Stromal cell of bone marrow (primary cell): ENCODE measurements at regions not wholly inside any gene's neighbourhood (a gene's known extent, or its start where the extent isn't known, plus 50 kb on each side); places are given as distances from the start of the nearest gene placed in this dataset.

ENCODE experiments used
- DNase-seq: peaks from one replicate; pipeline ENCODE4 v3.0.0-alpha.2; 2012; ENCODE audit warnings: low read depth

DNA sequence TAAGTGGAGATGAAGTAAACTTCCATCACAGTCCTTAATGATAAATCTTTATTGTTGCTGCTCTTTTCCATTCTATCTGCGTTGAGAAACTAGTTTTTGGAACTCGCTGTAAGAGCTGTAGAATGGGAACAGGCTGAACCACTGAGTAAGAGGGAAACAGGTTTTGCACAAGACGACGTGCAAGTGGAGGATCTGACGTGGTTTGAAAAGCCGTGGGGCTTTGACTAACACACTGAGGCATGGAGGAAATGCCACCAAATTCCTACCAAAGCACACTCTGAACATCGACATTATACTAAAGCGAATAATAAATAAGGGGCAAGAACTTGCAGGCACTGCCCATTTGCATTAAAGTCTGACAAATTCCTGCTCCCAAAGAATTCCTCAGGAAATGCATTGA is 160.6 kb downstream of the KLF6 start:
- peak; percentile 63 for DNase-seq

DNA sequence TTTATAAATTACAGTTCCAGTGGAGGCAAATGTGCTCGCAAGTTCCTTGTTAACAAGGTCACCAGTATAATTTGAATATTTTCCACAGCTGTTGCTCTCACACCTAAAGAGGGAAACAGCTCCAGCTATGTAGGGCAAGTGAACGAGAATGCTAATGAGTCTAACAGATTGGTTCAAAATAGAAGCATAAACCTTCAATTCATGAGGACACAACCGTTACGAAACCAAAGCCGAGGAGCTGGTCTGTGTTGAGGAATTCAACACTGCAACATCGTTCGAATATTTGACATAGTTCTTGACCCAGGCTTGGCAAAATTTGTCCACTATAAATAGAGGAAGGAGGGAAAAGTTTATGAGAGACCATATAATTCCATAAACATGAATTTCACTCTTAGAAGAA is 161.3 kb downstream of the KLF6 start:
- DNase-seq: peak; percentile 60

DNA sequence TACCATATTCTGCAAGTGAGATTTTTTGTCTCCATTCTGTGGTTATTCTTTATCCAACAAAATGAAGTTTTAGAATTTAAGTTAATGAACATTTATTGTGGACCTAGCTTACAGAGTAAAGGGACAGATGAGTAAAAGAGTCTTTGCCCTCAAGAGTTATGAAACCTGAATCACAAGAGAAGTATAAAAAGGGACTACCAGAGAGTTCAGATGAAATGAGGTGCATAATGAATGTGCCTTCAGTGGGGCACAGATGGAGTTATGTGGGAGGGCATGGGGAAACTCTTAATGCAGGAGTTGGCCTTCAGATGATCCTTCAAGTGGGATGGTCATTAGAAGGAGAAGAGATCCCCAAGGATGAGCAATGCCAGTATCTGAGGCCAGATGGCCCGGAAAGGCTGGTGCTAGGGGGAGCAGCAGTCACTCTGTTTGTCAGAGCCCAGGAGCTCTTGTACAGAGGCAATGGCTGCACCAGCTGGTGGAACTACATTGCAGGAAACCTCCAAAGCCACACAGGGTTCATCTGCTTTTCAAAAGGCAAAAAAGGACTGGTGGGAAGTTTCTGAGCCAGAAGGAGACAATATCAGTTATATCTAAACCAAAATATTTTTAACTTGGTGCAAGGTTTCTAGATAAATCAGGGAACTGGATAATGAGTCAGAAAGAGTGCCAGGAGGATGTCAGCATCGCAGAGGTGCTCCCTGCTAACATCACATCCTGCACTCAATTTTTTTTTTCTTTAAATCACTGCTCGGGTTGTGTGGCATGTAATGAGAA is 162.0 kb downstream of the KLF6 start:
- DNase-seq: no peak

DNA sequence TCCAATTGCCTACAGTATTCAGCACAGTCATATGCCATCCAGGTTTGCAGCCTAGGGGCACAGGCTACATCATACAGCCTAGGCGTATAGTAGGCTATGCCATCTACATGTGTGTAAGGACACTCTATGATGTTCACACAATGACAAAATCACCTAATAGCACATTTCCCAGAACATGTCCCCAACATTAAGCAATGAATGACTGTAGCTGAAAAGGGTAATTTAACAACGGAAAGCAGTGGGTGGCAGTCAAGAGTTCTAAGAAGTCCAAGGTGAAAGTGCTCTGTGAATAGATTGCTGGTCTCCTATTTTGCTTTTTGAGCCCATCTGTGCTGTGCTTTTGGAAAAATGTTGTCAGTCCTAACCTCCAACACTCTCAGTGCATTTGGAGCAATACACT is 162.6 kb downstream of the KLF6 start:
- no peak for DNase-seq

DNA sequence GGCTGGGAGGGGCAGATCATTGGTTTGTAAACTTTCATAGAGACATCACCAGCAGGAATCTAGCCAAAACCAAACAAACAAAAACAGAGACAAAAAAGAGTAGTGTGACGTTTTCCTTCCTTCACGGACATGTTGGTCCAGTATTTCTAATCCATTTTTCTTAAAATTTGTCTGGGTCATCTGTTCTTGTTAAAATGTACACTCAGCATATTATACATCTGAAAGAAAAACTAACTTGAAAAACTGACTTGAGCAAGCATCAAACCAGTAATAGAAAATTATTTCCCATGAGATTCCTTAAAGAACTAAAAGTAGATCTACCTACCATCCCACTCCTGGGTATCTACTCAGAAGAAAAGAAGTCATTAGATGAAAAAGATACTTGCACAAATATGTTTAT is 164.2 kb downstream of the KLF6 start:
- no peak for DNase-seq

DNA sequence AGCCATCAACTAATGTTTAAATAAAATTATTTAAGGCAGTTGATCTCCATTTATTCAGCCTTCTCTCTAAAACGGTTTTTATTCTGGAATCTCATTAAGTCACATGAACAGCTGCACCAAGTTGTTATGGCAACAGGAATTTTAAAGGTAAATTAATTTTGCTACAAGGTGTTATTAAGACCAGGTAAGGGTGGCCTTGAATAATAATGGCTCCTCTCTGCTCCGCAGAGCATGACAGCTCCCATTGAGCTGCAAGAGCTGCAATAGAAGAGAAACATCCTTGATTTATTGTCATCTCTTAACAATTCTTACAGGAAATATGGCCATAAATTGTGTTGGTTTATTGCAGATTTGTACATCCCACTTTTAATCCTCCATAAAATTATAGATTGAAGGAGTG is 165.8 kb downstream of the KLF6 start:
- no peak for DNase-seq

DNA sequence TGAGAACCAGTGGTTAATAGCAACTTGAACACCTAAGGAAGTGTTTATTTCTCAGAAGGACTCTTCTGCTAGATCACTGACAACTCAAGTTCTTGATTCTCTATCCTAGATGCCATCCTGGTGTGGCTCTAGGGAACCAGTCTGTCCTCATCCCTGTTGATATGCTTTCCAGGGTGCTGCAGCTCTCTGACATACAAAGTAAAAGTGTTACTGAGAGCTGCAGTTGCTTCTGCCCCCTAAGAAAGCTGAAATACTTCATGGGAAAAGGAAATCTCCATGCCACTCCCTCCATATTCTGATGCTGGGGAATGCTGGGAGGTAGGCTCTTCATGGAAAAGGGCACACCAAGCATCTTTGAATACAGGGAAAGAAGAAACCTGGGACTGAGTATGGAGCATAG is 168.1 kb downstream of the KLF6 start:
- no peak for DNase-seq

DNA sequence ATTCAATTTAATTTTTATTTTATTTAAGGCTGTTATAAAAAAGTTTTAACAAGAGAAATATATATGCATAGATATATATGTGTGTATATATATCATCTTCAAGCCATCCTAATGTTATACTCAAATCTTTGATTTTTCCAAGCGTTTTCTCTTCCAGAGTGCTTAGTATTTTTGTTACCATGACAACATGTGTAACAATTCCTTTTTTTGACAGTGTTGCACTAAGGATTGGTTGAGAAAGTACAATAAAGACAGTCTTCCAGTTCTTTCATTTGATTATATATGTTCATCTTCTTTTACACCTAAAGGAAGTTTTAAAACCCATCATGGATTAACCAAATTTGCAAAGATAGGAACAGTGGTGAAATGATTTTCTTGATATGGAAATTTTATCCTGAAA is 171.7 kb downstream of the KLF6 start:
- no peak for DNase-seq

DNA sequence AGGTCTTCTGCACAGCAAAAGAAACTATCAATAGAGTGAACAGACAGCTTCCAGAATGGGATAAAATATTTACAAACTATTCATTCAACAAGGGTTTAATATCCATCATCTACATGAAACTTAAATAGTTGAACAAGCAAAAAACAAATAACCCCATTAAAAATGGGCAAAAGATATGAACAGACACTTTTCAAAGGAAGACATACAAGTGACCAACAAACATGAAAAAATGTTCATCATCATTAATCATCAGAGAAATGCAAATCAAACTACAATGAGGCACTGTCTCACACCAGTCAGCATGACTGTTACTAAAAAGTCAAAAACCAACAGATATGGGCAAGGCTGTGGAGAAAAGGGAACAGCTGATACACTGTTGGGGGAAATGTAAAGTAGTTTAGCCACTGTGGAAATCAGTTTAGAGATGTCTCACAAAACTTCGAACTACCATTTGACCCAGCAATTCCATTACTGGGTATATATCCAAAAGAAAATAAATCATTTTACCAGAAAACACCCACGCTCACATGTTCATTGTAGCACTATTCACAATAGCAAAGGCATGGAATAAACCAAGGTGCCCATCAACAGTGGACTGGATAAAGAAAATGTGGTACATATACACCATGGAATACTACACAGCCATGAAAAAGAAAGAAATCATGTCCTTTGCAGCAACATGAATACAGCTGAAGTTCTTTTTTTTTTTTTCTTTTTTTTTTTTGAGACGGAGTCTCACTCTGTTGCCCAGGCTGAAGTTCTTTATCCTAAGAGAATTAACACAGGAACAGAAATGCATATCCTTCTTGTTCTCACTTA is 172.6 kb downstream of the KLF6 start:
- DNase-seq: no peak

DNA sequence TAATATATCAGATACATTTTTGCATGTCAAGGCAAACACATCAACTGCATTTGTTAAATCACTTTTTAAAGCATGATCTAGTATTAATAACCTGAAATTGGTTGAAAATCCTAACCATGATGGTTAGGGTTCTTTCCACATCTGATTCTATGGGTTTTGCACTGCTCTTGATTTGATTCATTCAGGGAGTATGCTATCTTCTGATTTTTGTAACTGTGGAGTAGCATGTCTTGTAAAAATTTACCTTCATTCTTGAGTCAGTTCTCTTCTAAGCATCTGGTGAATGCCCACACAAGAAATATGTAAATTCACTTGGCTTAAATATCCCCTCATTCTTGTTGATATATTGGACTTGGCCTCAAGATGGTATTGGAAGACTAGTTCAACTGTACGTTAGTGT is 178.7 kb downstream of the KLF6 start:
- no peak for DNase-seq

DNA sequence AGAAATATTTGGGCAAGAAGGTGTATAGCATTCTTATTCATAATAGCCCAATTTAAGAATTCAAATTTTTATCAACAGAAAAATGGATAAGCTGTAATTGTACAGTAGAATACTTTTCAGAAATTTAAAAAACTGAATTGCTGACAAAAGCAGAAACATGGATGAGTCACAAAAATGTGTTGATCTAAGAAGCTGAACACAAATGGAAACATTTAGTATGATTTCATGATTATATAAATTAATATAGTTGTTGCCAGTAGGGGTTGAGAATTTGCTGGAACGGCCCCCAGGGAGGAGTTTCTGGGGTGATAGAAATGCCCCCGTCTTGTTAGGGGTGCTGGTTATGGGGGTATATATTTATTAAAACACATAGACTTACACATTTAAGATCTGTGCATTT is 179.1 kb downstream of the KLF6 start:
- peak; percentile 40 for DNase-seq

DNA sequence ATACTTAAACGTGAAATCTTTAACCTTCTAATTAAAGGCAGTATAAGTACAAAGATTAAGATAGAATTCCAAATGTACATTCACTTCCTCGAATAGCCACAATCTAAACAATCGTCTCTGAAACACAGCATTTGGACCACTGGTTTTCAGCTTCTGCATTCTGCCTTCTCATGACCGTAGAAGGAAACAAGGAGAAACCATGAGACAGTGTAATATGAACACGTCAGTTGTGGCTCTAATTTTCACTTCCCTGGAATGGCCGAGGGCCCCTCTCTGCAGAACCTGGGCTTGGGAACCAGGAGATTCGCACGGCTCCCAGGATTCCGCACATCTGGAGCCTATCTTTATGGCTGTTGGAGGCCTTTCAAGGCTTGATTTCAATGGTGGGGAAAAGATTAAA is 189.3 kb downstream of the KLF6 start:
- no peak for DNase-seq

DNA sequence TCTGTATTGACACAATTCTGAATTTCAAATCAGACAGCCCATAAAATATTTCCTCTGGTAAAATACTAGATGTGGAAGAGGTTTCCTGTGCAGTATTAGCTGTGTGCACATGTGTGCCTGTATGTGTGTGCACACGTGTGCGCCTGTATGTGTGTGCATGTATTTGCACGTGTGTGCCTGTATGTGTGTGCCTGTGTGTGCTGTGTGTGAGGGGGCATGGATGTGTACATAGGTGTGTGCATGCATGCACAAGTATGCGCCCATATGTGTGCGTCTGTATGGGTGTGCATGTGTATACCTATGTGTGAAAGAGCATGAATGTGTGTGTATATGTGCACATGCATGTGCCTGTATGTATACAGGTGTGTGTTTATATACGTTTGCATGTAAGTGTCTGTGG is 191.4 kb downstream of the KLF6 start:
- no peak for DNase-seq

DNA sequence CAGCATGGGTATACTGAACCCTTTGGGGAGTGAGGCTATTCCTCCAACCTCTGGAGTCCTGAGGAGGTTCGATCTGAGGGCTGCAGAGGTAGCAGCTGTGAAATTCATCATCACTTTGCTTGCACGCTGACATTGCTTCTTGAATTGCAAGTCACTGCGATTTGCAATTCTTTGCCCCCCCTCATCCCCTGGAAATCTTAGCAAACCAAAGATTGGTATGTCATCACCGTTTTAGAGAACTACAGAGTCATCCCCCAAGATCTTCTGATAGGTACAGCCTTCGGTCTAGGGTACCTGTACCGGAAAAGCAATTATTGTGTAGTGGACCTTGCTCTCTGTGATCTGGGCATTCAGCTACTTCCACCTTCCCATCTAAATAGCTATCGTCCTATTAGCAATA is 192.6 kb downstream of the KLF6 start:
- no peak for DNase-seq

DNA sequence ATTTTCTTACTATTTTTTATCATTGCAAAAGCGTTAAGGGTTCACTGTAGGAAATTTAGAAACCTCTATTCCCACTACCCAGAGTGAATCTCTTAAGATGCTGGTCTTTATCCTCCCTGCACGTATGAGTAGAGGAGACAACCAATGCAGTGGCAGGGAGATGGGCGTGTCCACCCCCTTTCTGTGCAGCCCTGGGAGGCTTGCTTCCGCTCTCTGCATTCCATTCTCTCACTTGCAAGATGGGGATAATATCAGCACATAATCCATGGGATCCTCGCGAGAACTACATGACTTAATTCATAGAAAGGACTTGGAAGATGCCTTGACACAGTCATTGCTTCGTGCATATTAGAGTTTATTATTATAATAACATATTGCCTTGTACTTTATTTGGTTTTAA is 196.2 kb downstream of the KLF6 start:
- no peak for DNase-seq

DNA sequence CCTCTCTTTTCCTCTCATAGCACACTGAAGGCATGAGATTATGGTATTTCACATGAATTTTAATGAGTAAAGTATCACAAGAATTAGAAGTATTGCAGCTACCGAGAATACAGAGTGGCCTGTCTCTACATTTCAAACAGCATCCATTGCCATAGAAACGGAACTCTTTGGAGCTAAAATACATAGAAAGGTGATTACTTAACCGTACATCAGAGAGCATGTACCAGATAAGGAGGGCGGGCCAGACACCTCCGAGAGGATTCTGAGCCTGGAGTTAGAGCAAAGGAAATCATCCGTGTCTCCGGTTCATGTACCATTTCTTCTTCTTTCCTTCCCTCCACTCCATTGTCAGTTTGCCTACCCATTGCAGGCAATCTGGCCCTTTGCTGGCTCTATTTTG is 196.7 kb downstream of the KLF6 start:
- DNase-seq: no peak

DNA sequence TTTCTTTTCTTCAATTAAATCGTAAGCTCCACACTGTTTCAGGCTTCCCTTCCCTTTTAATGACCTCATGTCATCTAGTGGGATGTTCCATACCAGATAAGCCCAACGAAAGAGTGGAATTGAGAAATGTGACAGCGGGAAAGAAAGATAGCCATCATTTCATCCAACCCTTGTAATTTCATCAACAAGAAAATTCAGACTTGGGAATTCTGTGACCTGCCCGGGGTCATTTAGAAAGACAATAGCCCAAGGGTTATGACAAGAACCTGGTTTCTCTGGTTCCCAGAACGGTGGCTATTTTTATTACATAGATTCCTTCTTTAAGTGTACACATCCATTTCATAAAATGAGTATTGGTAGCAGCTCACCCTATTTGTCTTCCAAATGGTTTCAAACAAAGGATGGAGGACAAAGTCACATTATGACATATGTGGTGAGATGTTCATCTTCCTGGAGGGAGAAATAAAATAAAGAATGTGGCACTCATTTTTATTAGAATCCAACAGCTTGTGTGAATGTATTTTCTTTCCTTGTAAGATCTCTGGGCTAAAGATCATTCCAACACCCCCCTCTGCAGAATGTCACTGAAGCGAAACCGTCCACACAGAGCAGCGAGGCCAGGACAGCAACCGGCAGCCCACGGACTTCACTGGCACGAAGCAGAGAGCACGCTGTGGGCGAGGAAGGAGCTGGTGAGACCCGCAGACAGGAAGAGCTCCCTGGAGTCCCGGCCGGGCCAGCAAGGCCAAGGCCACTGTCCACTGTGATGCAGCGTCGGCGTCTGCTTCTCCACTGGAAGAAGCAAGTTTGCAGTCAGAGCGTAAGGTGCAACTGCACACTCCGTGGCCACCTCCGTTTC is 199.9 kb downstream of the KLF6 start:
- no peak for DNase-seq

DNA sequence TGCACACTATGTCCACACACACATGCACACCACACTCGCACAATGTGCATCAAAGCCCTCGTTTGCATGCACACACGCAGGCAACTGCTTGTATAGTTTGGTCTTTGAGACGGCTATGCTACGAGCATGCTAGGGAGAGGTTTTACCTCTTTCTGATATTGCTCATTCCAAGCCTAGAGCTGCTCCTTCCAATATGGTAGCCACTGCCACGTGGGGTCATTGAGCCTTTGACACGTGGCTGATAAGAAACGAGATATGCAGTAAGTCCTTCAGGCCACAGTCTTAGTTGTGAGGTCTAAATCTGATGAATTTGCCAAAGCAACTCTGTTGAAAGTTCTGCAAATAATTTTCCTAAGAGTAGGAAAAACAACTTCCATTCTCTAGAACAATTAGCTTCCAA is 204.4 kb downstream of the KLF6 start:
- no peak for DNase-seq

DNA sequence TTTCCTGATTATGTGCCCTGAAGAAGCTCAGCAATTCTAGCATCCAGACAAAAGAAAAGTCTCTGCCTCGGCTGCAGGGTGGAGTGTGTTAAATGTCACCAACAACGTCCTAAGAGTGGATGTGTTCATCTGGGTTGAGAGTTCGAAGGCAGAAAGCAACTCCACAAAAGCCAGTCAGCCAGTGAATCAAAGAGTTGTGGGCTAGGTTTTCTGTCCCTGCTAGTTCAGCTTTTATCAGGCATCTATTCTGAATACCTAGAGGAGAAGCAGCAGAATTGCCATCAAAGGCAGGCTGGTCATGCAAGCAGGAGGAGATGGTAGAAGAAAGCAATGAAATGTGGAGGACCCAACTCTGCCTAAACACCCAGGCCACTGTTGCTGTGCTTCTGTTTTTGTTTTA is 205.2 kb downstream of the KLF6 start:
- no peak for DNase-seq

DNA sequence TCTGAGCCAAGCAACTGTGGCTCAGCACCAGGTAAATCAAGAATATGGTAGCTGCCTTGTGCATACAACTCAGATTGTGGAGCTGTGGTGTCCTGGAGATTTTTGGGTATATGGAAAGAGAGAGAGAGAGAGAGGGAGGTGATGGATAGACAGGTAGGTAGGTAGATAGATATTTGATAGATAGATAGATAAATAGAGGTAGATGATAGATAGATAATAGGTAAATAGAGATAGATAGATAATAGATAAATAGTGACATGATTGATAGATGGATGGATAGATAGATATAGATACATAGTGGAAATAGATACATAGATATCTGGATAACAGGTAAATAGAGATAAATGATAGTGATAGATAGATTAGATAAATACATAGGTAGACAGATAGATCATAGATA is 206.3 kb downstream of the KLF6 start:
- DNase-seq: no peak

DNA sequence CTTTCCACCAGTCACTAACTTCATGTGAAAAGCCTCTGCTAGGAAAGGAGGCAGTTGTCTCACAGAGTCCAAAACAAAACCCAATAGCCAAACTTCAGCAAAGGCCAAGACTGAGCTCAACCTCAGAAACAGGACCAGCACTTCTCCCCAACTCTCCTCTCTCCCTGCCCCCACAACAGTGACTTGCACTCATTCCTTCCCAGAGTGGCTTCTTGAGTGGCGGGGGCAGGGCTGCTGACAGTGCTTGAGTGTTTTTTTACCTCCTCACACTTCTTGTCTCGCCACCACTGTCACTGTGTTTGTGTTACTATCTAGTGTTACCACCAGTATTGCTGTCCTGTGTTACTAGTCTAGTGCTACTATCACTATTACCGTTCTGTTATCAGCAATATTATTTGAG is 206.8 kb downstream of the KLF6 start:
- DNase-seq: no peak

DNA sequence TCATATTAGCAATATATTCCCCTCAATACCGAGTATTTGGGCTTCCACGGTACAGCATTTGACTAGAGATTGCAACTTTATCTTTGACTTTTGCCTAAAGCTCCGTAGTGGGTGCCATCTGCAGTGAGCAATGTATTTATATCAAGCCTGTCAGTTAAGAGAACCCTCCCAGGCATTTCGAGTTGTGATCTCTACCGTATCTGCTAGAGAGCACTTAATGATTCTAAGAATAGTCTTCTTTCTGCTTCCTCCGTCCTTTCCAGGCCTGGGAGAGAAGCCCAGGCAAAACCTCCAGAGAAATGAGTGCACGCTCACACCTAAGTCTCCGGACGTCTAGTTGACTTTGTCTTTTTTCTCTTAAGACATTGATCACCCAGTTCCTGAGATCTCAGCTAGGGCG is 210.6 kb downstream of the KLF6 start:
- no peak for DNase-seq

DNA sequence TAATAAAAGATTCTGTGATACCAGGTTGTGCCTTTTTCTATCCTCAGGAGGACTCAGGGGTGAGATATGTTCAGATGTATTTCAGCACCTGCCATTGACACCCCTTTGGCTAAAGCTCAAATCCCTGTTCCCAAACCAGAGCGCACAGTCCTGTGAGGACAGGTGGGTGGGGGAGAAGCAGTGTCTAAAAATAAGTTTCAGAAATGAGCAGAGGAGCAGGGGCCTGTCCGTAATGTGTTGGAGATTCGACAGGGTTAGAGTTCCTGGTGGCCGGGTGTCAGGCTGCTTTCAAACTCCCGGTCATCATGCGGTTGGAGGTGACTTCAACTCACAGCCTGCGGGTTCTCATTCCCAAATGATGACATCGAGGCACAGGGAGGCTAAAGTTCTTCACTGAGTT is 211.5 kb downstream of the KLF6 start:
- no peak for DNase-seq
